Ovary (tissue), 3 donors: ENCODE measurements at regions not wholly inside any gene's neighbourhood (a gene's known extent, or its start where the extent isn't known, plus 50 kb on each side); places are given as distances from the start of the nearest gene placed in this dataset.
"Not testable (repeated sequence)": the region's sequence is repeated elsewhere in the genome, so short reads cannot be mapped to it uniquely, and the experiment has no call there.

Experiments used
- POLR2A ChIP-seq: fragments of 450-650 bp; IDR thresholded peaks from one replicate; pipeline ENCODE4 v1.6.1; 2017; ENCODE audit warnings: antibody characterized with exemption, mild to moderate bottlenecking, moderate library complexity
- TF ChIP-seq, protein P1 (sequence below), 3 donors: fragments of 450-650 bp in 2 of 3; fragments of 200-600 bp in 1 of 3; IDR thresholded peaks; one replicate each; pipeline versions ENCODE4 v1.5.1 to v1.8.0; 2016 to 2022; ENCODE audit warnings: antibody characterized with exemption in 3 of 3, mild to moderate bottlenecking in 1 of 3
- donor health status: DM: no; HTN: no; CAD: no.

DNA sequence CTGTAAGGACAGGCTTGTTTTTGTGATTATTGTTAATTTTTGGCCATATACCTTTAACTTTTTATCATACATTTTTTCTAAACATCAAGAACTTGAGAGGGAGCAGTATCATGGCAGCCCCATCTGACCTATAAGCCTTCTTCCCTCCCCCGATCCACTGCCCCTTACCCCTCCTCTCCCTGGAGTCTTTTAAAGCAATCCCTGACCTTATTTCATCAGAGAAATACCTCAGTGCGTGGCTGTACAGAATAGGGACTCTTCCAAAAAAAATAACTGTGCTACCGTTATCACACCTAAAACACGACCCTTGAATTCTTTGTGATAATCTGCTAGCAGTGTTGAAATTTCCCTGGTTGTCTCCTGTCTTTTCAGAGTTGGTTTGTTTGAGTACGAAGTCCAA is 4448.7 kb upstream of the TPTE start:
- TF ChIP-seq, protein P1, sequence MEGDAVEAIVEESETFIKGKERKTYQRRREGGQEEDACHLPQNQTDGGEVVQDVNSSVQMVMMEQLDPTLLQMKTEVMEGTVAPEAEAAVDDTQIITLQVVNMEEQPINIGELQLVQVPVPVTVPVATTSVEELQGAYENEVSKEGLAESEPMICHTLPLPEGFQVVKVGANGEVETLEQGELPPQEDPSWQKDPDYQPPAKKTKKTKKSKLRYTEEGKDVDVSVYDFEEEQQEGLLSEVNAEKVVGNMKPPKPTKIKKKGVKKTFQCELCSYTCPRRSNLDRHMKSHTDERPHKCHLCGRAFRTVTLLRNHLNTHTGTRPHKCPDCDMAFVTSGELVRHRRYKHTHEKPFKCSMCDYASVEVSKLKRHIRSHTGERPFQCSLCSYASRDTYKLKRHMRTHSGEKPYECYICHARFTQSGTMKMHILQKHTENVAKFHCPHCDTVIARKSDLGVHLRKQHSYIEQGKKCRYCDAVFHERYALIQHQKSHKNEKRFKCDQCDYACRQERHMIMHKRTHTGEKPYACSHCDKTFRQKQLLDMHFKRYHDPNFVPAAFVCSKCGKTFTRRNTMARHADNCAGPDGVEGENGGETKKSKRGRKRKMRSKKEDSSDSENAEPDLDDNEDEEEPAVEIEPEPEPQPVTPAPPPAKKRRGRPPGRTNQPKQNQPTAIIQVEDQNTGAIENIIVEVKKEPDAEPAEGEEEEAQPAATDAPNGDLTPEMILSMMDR (IDR thresholded peaks at IDR 0.05), result not testable (repeated sequence)
- not testable (repeated sequence) for TF ChIP-seq POLR2A
